Lung (tissue), 11 donors: ENCODE measurements at regions not wholly inside any gene's neighbourhood (a gene's known extent, or its start where the extent isn't known, plus 50 kb on each side); places are given as distances from the start of the nearest gene placed in this dataset.
"Not testable (repeated sequence)": the region's sequence is repeated elsewhere in the genome, so short reads cannot be mapped to it uniquely, and the experiment has no call there.

Source experiments
- ATAC-seq: fragments of 200-7000 bp; cut with Tn5 transposase; one replicate; pipeline ENCODE4 v1.9.1; 2020; ENCODE audit warnings: moderate number of reproducible peaks; ENCODE audit not compliant: insufficient read depth, low FRiP score
- DNase-seq, 3 donors: peaks; one replicate each; pipeline ENCODE4 v3.0.0-alpha.2; 2013 to 2017
- H3K27ac ChIP-seq, 2 donors: one replicate each; pipeline ENCODE4 v1.5.1; 2013; ENCODE audit warnings: mild to moderate bottlenecking in 2 of 2, moderate library complexity in 2 of 2, control low read depth in 1 of 2, inconsistent platforms in 1 of 2, low read depth in 1 of 2, low read length in 1 of 2
- H3K27me3 ChIP-seq, 3 donors: one replicate each; pipeline ENCODE4 v1.5.1; 2013; ENCODE audit warnings: low read length in 2 of 3; ENCODE audit not compliant: control insufficient read depth in 3 of 3, insufficient read depth in 3 of 3
- H3K36me3 ChIP-seq, 4 donors: one replicate each; pipeline ENCODE4 v1.5.1; 2013; ENCODE audit warnings: low read length in 4 of 4, mild to moderate bottlenecking in 1 of 4, moderate library complexity in 1 of 4; ENCODE audit not compliant: control insufficient read depth in 4 of 4, insufficient read depth in 4 of 4
- H3K4me1 ChIP-seq, 5 donors: one replicate each; pipeline ENCODE4 v1.5.1; 2013; ENCODE audit warnings: low read length in 5 of 5, mild to moderate bottlenecking in 2 of 5, moderate library complexity in 1 of 5; ENCODE audit not compliant: control insufficient read depth in 5 of 5, insufficient read depth in 5 of 5
- H3K4me3 ChIP-seq: one replicate; pipeline ENCODE4 v1.5.1; 2013; ENCODE audit warnings: mild to moderate bottlenecking, control low read depth, moderate library complexity
- H3K9ac ChIP-seq, 2 donors: one replicate each; pipeline ENCODE4 v1.5.1; 2013; ENCODE audit warnings: low read length in 2 of 2, control low read depth in 1 of 2; ENCODE audit not compliant: insufficient read depth in 1 of 2
- H3K9me3 ChIP-seq, 4 donors: one replicate each; pipeline ENCODE4 v1.5.1; 2013; ENCODE audit warnings: low read length in 3 of 4, mild to moderate bottlenecking in 1 of 4, moderate library complexity in 1 of 4; ENCODE audit not compliant: control insufficient read depth in 4 of 4, insufficient read depth in 3 of 4
- WGBS, 2 donors: extraction: QIAGEN DNeasy Blood & Tissue Kit; methylation state at CpG; one replicate each; pipeline ENCODE4 v1.1.7; 2013; 5-methylcytosine and 5-hydroxymethylcytosine counted together
- TF ChIP-seq, protein P1 (sequence below): IDR thresholded peaks from 2 replicates; pipeline ENCODE4 v1.5.1; 2012; ENCODE audit warnings: mild to moderate bottlenecking; ENCODE audit errors: control extremely low read depth, extremely low read depth
- donor health status: control.
- donor health status: control.
- donor health status: Bipolar disorder and iron deficiency.
- donor health status: healthy.
- donor health status: DM: yes; HTN: yes; CAD: no.

DNA sequence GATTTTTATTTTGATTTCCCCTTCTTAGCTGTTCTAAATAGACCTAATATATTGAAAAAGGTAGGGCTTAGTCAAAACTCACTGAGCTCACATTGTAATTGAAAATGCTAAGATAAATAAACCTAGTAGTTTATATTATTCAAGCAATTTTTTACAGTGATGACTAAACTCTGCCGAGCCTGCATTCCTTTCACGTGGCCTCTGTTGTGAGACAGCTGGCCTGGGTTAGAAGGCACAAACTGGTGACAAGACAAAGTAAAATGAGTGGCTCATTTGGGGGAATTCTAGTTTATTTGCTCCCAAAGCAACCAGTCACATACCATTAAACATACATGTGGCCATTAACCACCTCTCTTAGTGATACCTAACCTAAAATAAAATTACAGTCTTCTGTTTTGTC is 169.4 kb upstream of the TEX13C start:
- Histone ChIP-seq H3K4me1 (no peaks in the 10 kb centered on the region), H3K9ac (no peak overlapping the region), H3K4me3 (no peak overlapping the region), H3K27me3 (peaks cover 0 to 2% (median 2%) of the 10 kb centered on the region in 3 donors), H3K36me3 (no peaks in the 10 kb centered on the region), H3K9me3 (no peaks in the 10 kb centered on the region), H3K27ac (no peak overlapping the region)
- TF ChIP-seq, protein P1, sequence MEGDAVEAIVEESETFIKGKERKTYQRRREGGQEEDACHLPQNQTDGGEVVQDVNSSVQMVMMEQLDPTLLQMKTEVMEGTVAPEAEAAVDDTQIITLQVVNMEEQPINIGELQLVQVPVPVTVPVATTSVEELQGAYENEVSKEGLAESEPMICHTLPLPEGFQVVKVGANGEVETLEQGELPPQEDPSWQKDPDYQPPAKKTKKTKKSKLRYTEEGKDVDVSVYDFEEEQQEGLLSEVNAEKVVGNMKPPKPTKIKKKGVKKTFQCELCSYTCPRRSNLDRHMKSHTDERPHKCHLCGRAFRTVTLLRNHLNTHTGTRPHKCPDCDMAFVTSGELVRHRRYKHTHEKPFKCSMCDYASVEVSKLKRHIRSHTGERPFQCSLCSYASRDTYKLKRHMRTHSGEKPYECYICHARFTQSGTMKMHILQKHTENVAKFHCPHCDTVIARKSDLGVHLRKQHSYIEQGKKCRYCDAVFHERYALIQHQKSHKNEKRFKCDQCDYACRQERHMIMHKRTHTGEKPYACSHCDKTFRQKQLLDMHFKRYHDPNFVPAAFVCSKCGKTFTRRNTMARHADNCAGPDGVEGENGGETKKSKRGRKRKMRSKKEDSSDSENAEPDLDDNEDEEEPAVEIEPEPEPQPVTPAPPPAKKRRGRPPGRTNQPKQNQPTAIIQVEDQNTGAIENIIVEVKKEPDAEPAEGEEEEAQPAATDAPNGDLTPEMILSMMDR: no peak
- peak in 1 of 3 donors; percentile 1 for DNase-seq
- 43 to 69% methylated on average over 2 of the region's 2 CpGs for WGBS, 2 donors
- no peak for ATAC-seq

DNA sequence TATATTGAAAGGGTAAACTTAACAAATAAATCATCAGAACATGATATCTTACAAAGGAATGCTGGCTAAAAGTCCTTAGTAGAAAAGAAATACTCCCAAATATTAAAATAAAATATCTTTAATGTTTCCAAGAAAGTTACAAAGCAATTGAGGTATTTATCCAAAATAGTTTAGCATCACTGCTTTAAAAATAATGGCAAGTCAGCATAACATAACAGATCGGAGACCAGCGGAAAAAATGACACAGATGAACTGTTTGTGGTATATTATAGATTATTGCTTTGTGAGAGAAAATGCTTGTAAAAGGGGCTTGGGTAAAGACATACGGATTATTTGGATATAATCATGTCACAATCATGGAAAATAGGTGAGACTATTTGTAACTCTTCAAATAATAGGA is 168.5 kb upstream of the TEX13C start:
- TF ChIP-seq, protein P1: no peak
- 79 to 85% methylated on average over 3 of the region's 3 CpGs for WGBS, 2 donors
- H3K36me3 ChIP-seq: no peaks in the 10 kb centered on the region
- no peak overlapping the region for H3K9ac ChIP-seq
- no peak overlapping the region for H3K27ac ChIP-seq
- H3K27me3 ChIP-seq: peaks cover 0 to 2% (median 2%) of the 10 kb centered on the region in 3 donors
- no peak overlapping the region for H3K4me3 ChIP-seq
- H3K4me1 ChIP-seq: no peaks in the 10 kb centered on the region
- ATAC-seq (no peak), DNase-seq (no peak)
- no peaks in the 10 kb centered on the region for H3K9me3 ChIP-seq

- H3K4me3 ChIP-seq: no peak overlapping the region
- no peak for DNase-seq
- H3K4me1 ChIP-seq: no peaks in the 10 kb centered on the region
- no peak overlapping the region for H3K9ac ChIP-seq
- H3K27ac ChIP-seq: no peak overlapping the region
- no peak for ATAC-seq
- no peaks in the 10 kb centered on the region for H3K36me3 ChIP-seq
- H3K9me3 ChIP-seq: no peaks in the 10 kb centered on the region
- TF ChIP-seq, protein P1: no peak
- peaks cover 0 to 2% (median 2%) of the 10 kb centered on the region in 3 donors for H3K27me3 ChIP-seq
- WGBS, 2 donors: 80 to 98% methylated on average over 2 of the region's 2 CpGs
These were observed 167.7 kb upstream of the TEX13C start for GRCh38 chrX:125152011-125152410.

- H3K4me1 ChIP-seq: no peaks in the 10 kb centered on the region
- no peaks in the 10 kb centered on the region for H3K36me3 ChIP-seq
- H3K9me3 ChIP-seq: no peaks in the 10 kb centered on the region
- TF ChIP-seq, protein P1: no peak
- DNase-seq: no peak
- H3K9ac ChIP-seq: no peak overlapping the region
- ATAC-seq: no peak
- H3K27me3 ChIP-seq: no peaks in the 10 kb centered on the region
- no peak overlapping the region for H3K4me3 ChIP-seq
- 28 to 67% methylated on average over 2 of the region's 2 CpGs for WGBS, 2 donors
- no peak overlapping the region for H3K27ac ChIP-seq
These were observed 166.1 kb upstream of the TEX13C start for GRCh38 chrX:125153621-125154020.

GRCh38 chrX:125154288-125155257 is 165.1 kb upstream of the TEX13C start:
- H3K4me3 ChIP-seq, H3K4me1 ChIP-seq, DNase-seq, H3K9ac ChIP-seq, H3K27ac ChIP-seq, ATAC-seq, H3K27me3 ChIP-seq, H3K36me3 ChIP-seq, H3K9me3 ChIP-seq: not testable (repeated sequence)
- WGBS, 2 donors: 85 to 90% methylated on average over 24 to 32 of the region's 32 CpGs
